Esophagus muscularis mucosa (tissue), 4 donors: ENCODE measurements at regions not wholly inside any gene's neighbourhood (a gene's known extent, or its start where the extent isn't known, plus 50 kb on each side); places are given as distances from the start of the nearest gene placed in this dataset.

ENCODE experiments used
- EP300 ChIP-seq: sonication (generic); formaldehyde crosslinking; IDR thresholded peaks from one replicate; pipeline ENCODE4 v1.6.1; 2017; ENCODE audit warnings: antibody characterized with exemption
- POLR2A ChIP-seq: fragments of 450-650 bp; IDR thresholded peaks from one replicate; pipeline ENCODE4 v1.6.1; 2017; ENCODE audit warnings: antibody characterized with exemption, moderate library complexity, mild to moderate bottlenecking, low read depth
- TF ChIP-seq, protein P1 (sequence below), 3 experiments: fragments of 200-600 bp in 2 of 3; fragments of 450-650 bp in 1 of 3; sonication (generic) in 2 of 3; IDR thresholded peaks; one replicate each; pipeline ENCODE4 v1.5.1; 2017 to 2019; ENCODE audit warnings: antibody characterized with exemption in 3 of 3, mild to moderate bottlenecking in 2 of 3, moderate library complexity in 1 of 3

DNA sequence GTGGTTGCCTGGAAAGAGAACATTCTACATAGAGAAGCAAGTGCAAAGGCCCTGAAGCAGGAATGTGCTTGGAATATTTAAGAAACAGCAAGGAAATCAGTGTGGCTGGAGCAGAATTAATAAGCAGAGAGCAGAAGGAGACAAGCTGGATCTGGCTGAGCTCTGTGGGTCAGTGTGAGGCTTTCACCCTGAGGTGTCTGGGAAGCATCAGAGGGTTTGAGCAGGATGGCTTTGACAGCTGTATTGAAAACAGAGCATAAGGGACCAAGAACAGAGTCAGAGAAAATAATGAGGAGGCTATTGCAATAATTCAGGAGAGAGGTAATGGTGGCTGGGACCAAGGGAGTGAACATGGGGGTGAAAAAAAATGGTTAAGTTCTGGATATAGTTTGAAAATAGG lies 199.6 kb downstream of the NXPE2 start:
- TF ChIP-seq, protein P1, sequence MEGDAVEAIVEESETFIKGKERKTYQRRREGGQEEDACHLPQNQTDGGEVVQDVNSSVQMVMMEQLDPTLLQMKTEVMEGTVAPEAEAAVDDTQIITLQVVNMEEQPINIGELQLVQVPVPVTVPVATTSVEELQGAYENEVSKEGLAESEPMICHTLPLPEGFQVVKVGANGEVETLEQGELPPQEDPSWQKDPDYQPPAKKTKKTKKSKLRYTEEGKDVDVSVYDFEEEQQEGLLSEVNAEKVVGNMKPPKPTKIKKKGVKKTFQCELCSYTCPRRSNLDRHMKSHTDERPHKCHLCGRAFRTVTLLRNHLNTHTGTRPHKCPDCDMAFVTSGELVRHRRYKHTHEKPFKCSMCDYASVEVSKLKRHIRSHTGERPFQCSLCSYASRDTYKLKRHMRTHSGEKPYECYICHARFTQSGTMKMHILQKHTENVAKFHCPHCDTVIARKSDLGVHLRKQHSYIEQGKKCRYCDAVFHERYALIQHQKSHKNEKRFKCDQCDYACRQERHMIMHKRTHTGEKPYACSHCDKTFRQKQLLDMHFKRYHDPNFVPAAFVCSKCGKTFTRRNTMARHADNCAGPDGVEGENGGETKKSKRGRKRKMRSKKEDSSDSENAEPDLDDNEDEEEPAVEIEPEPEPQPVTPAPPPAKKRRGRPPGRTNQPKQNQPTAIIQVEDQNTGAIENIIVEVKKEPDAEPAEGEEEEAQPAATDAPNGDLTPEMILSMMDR (IDR thresholded peaks at IDR 0.05), result no peak
- TF ChIP-seq POLR2A (no peak), EP300 (no peak)
